CD1c-positive myeloid dendritic cell (primary cell): ENCODE measurements at regions not wholly inside any gene's neighbourhood (a gene's known extent, or its start where the extent isn't known, plus 50 kb on each side); places are given as distances from the start of the nearest gene placed in this dataset.

ENCODE experiments used
- DNase-seq: peaks from one replicate; pipeline ENCODE4 v3.0.0-alpha.2; 2016; ENCODE audit errors: extremely low spot score

DNA sequence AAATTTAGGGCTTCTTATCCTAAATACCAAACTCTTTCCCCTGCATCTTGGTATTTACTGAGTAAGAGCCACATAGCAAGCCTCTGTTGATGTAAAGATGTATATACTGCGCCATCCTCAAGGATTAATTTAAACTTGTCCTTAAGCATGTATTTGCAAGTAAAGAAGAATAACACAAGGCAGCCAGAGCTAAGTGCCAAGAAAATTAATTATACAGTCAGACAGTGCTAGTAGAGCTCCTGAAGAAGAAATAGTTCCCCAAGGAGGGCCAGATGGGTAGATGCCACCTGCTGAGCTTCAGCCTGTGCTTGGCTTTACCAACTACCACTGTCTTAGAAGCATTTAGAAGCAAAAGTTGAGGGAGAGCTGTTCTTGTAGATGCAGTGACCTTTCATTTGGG, 470.0 kb downstream of the BUD13 start:
- no peak for DNase-seq

- no peak for DNase-seq
Measured at GRCh38 chr11:116301141-116301540, 471.6 kb downstream of the BUD13 start.

DNA sequence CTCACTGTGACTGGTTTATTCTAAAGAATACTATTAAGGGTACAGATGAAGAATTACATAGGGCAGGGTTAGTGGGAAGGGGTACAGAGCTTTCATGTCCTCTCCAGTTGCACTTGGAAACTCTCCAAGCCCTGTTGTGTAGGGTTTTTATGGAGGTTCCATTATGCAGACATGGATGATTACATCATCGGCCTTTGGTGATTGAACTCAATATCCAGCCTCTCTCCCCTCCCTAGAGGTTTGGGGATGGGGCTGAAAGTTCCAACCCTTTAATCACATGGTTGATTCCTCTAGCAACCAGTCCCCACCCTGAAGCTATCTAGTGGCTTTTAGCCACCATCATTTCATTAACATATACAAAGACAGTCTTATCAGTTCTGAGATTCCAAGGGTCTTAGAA, 472.6 kb downstream of the BUD13 start:
- DNase-seq = no peak

DNA sequence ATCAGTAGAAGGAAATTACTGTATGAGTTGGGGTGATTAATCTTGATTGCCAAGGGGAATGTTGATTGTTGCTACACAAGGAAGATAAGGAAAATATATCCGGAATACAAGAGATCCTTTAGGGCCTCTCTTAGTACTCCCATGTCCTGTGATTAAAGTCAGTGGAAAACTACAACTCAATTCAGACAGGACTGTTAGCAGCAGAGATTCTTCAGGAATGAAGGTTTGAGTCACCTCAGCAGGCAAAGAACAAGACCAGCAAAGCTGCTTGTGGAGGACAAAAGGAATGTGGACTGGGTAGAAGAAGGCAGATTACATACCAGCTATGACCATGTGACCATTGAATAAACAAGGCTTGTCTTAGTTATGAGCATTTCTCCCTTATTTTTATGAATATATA, 478.2 kb downstream of the BUD13 start:
- no peak for DNase-seq

DNA sequence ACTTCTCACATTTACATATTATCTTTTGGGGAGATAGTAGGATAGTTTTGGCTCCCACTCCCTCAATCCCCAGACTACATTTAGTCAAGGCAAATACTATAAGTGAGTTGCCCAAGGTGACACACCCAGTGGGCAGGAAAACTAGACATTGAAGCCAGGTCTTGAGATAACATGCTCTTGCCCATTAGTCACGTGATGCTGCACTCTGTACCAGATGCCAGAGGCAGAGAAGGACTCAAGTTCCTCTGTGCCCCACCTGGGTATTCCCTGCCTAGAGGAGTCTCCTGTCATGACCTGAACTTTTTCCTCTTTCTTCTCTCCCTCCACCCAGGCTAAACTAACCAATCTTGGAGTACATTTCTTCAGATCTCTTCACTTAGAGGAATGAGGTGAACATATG, 484.9 kb downstream of the BUD13 start:
- DNase-seq = no peak

- DNase-seq = no peak
Measured at GRCh38 chr11:116285026-116285425, 487.8 kb downstream of the BUD13 start.

DNA sequence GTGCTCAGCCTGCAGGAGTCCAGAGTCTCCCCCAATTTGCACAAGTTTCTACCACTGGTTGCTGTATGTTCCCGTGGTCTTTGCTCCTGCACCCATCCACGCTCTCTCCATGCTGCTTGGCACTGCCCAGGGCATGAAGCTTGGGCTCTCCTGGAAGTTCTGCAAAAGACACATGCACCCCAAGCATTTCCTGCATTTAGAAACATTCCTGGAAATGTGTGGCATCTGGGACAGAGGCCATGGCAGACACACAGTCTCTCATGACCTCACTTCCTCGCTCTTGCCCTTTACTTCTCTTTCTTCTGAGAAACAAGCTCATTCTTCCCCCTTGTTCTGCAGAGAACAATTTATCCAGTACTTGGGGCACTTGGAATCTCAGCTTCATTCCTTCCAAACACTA, 489.5 kb downstream of the BUD13 start:
- no peak for DNase-seq

- DNase-seq = no peak
Measured at GRCh38 chr11:116282481-116282880, 490.3 kb downstream of the BUD13 start.

GRCh38 chr11:116281173-116282160, 491.3 kb downstream of the BUD13 start:
- DNase-seq = no peak

DNA sequence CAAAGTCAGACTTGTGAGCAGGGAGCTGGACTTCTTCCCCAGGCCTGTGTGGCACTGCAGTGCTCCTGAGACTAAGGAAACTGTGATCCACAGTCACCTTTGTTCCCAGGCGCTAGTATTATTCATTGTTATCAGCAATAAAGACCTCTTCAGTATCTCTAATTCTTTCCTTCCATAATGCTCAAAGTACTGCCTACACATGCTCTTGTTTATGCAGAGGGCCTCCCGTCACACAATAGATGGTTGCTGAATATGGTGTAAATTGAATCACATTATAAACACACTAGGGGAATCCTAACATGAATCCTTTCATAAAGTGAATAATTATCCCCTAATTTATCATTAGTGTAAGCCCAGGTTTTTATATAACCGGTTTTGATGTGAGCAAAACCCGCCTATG, 493.3 kb downstream of the BUD13 start:
- DNase-seq = no peak

DNA sequence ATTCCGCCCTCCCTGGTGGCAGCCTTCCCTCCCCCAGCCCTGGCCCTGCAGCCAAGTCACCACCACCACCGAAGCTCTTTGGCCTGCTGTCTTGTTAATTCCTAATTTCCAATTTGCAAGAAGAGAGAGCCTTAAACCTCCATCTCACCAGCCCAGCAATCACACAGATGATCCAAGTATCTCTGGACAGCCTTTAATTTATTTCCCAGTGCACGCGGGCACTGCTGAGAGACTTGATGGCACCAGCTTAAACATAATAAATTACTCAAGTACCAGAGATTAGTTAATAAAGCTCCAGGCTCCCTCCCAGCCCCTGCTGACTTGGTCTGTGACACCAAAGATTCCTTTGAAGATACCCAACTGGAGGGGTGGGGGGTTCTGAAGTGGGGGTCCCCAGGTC, 494.7 kb downstream of the BUD13 start:
- DNase-seq = no peak

DNA sequence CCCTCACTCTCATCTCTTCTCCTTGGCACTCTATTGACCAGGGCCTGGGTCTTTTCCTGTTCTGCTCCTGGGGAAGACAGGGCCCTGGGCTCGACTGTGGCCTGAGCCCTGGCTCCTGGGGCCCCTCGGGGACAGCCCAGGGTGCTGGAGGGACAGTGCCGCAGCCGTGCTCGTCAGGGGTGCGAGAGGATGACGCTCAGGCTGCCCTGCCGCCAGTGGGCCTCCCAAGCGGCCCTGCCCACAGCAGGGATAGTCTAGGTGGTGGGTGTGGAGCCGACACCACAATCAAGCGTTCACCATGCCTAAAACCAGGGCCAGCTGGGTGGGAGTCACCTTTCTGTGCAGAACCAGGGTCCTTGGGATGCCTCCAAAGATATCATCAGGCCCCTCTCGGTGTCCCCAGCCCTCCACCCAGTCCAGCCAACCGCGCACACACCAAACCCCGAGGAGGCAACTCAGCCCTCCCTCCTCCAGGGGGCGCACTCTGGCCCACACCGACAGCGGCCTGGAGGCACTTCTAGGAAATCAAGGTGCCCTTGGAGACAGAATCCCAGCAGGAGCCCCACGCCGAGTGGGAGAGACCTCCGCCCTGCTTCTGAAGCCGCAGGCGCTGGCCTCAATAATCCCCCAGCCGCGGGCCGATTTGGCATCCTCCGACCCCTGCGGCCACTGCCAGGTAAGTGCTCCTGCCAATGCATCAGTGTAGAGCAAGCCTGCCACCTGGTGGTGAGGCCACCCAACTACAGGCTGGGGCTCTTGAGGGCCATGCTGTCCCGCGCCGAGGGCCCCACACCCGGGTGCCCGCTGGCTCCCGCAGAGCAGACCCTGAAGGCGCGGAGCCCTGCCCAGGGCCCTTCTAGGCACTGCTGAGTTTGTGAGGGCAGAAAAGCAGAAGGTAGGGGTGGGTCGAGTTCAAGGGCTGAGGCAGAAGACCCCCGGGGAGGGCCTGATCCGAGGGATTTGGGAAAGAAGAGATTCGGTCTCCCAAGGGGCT, 496.4 kb downstream of the BUD13 start:
- DNase-seq = peak; percentile 74

- no peak for DNase-seq
Measured at GRCh38 chr11:116275635-116276034, 497.2 kb downstream of the BUD13 start.

DNA sequence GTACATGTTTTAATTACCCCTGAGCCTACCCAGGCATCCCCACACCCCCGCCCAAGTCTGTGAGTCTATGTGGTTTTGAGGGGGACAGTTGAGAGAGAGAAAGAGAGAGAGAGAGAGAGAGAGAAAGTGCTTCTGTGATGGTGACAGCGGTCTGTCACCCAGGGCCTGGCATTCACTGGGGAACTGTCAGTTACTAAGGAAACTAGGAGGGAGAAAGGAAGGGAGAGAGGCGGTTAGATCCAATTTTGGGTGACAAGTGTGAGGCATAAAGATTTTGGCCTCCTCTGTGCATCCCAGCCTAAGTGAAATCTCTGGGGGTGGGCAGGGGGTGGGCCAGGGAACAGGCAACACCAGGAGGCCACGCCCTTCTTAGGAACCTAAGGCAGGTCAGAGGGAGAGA, 498.3 kb downstream of the BUD13 start:
- DNase-seq = no peak

DNA sequence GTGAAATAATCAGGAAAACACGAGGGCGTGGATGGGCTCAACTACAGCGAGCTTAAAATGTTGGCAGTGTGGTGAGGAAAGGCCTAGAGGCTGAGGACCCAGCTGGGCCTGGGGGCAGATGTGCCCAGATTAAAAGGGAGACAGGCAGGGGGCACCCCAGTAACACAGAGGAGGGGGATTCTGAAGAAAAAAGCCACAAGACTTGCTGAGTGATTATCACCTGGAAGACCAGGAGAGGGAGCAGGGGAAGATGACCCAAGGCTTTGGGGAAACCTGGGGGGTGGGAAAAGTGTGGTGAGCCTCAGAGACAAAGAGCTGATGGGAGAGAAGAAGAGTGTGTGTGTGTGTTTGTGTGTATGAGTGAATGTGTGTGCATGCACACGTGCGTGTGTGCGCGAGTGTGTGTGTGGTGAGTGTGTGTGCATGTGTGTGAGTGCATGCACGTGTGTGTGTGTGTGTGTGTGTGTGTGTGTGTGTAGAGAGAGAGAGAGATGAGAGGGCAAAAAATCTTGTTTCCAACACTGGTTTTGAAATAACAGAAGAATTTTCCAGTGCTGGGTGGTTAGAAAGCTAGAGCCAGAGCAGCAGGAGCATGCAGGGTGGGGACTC, 500.5 kb downstream of the BUD13 start:
- no peak for DNase-seq

DNA sequence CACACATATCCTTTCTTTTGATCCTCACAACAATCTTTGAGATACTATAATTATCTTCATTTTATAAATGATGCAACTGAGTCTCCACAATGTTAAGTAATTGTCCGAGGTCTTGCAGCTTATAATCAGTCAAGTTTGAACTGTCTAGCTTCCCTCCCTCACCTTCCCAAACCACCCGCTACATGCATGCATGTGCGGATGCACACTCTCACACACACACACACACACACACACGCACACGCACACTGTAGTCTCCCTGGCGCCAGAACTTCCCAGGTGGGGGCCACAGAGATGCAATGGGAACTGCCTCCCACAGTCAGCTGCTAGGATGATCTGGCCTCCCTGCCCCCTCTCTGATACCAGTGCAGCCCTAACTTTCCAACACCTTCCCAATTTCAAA, 501.3 kb downstream of the BUD13 start:
- no peak for DNase-seq

GRCh38 chr11:116267146-116267545, 505.6 kb downstream of the BUD13 start:
- DNase-seq = no peak

DNA sequence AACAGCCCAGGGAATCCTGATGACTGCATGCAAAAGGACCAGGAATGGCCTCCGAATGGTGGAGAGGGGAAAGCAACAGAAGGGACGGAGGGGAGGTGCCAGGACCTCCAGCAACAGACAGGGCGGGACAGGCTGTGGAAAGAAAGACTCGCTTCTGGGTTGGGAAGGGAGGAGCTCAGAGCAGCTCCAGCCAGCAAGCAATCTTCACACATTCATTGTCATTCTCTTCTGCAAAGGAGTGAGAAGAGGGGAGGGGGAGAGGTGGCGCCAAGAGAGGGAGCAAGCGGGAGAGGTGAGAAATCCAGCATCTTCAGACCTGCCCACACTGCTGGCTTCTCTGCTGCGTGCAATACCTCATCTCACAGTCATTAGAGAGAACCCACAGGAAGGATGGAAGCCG, 509.0 kb downstream of the BUD13 start:
- DNase-seq = no peak

DNA sequence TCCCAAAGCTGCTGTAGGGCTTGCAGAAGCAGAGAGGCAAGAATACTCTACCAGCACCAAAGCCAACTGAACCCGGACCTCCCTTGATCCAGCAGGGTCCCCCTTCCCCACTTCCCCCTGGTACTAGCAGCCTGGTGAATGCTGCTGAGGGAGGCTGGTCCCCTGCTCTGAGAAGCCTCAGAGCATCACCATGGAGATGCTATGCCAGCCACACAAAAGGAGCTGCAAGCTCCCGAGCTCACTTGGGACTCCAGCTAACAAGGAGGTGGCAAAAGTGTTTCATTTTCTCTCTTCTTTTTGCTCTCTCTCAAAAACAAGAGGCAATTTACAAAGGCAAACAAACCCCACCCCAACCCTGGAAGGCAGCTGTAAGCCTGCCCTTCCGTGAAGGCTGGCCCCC, 509.8 kb downstream of the BUD13 start:
- no peak for DNase-seq

DNA sequence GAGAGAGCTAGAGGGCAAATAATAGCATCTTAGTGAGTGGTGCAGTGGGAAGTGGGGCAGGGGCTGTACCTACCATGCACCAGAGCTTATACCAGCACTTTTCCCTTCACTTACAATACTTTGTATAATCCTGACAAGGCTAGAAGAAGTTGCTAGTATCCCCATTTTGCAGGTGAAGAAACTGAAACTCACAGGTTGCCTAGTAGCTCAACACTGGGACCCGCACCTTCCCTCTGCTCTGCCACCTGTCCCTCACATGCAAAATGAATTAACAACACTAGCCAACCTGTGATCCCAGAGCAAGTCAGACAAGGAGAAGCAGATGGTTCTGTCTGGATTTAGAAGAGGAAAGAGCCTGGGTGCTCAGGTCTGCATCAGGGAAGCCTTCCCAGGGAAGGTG, 510.4 kb downstream of the BUD13 start:
- DNase-seq = no peak

GRCh38 chr11:116261606-116262005, 511.2 kb downstream of the BUD13 start:
- DNase-seq = no peak

DNA sequence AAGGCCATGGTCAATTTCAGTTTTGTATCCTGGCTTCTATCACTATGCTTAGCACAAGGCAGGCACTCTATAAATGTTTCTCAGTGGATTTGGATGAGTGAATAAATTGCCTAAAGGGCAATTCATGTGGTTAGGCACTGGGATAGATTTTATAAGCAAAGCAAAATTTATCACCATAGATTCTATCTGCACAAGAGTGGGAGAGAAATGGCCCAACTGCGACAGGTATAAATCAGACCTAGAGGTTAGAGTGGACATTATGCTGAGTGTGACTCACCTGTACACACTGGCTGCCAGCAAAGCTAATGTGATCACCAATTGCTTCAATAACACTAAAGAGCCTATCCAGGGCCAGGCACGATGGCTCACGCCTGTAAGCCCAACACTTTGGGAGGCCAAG, 514.0 kb downstream of the BUD13 start:
- DNase-seq = no peak
